H9 (cell line): ENCODE measurements at regions not wholly inside any gene's neighbourhood (a gene's known extent, or its start where the extent isn't known, plus 50 kb on each side); places are given as distances from the start of the nearest gene placed in this dataset.

Source experiments
- DNase-seq: peaks from one replicate; pipeline ENCODE4 v3.0.0-alpha.2; 2017
- H2AFZ ChIP-seq: one replicate; pipeline ENCODE4 v1.6.1; 2013; ENCODE audit warnings: mild to moderate bottlenecking, low read length, control low read depth, moderate library complexity
- H2AK5ac ChIP-seq: 2 replicates; pipeline ENCODE4 v1.6.1; 2013; ENCODE audit warnings: low read length, control low read depth, mixed read lengths; ENCODE audit not compliant: insufficient read length
- H2BK120ac ChIP-seq: one replicate; pipeline ENCODE4 v1.6.1; 2013; ENCODE audit warnings: low read depth, mild to moderate bottlenecking, low read length, control low read depth, inconsistent platforms; ENCODE audit not compliant: poor library complexity, severe bottlenecking
- H2BK12ac ChIP-seq: 2 replicates; pipeline ENCODE4 v1.6.1; 2013; ENCODE audit warnings: low read length, control low read depth, mixed read lengths, low read depth; ENCODE audit not compliant: insufficient read length
- H2BK15ac ChIP-seq: 2 replicates; pipeline ENCODE4 v1.6.1; 2013; ENCODE audit warnings: low read depth, low read length, control low read depth
- H2BK20ac ChIP-seq: one replicate; pipeline ENCODE4 v1.6.1; 2013; ENCODE audit warnings: low read depth, mild to moderate bottlenecking, low read length, control low read depth, inconsistent platforms; ENCODE audit not compliant: poor library complexity, severe bottlenecking
- H2BK5ac ChIP-seq: 2 replicates; pipeline ENCODE4 v1.6.1; 2013; ENCODE audit warnings: low read length, control low read depth, mixed read lengths; ENCODE audit not compliant: insufficient read length
- H3K14ac ChIP-seq: 2 replicates; pipeline ENCODE4 v1.6.1; 2013; ENCODE audit warnings: low read length, control low read depth; ENCODE audit not compliant: insufficient read depth
- H3K18ac ChIP-seq: 2 replicates; pipeline ENCODE4 v1.6.1; 2013; ENCODE audit warnings: low read depth, mild to moderate bottlenecking, mixed read lengths, low read length, control low read depth; ENCODE audit not compliant: insufficient read length
- H3K23ac ChIP-seq: 2 replicates; pipeline ENCODE4 v1.6.1; 2013; ENCODE audit warnings: low read length, control low read depth, mixed read lengths, low read depth; ENCODE audit not compliant: insufficient read length
- H3K23me2 ChIP-seq: 2 replicates; pipeline ENCODE4 v1.6.1; 2013; ENCODE audit warnings: low read depth, mild to moderate bottlenecking, mixed read lengths, low read length, control low read depth; ENCODE audit not compliant: insufficient read length, poor library complexity, severe bottlenecking
- H3K27ac ChIP-seq: 2 replicates; pipeline ENCODE4 v1.5.1; 2013; ENCODE audit warnings: low read length, control low read depth, mixed read lengths, low read depth; ENCODE audit not compliant: insufficient read length
- H3K27me3 ChIP-seq: 2 replicates; pipeline ENCODE4 v1.6.1; 2013; ENCODE audit warnings: low read length, control low read depth, inconsistent platforms; ENCODE audit not compliant: insufficient read depth
- H3K4ac ChIP-seq: 2 replicates; pipeline ENCODE4 v1.6.1; 2013; ENCODE audit warnings: low read depth, mild to moderate bottlenecking, control low read depth, inconsistent platforms, low read length, moderate library complexity
- H3K4me1 ChIP-seq: 2 replicates; pipeline ENCODE4 v1.6.1; 2013; ENCODE audit warnings: low read length, control low read depth, inconsistent platforms; ENCODE audit not compliant: insufficient read depth
- H3K4me2 ChIP-seq: 2 replicates; pipeline ENCODE4 v1.6.1; 2013; ENCODE audit warnings: low read length, control low read depth, mixed read lengths; ENCODE audit not compliant: insufficient read length, insufficient read depth
- H3K56ac ChIP-seq: 2 replicates; pipeline ENCODE4 v1.6.1; 2013; ENCODE audit warnings: low read depth, mild to moderate bottlenecking, mixed read lengths, low read length, control low read depth; ENCODE audit not compliant: insufficient read length
- H3K79me1 ChIP-seq: 2 replicates; pipeline ENCODE4 v1.6.1; 2013; ENCODE audit warnings: low read depth, mild to moderate bottlenecking, moderate library complexity, low read length, control low read depth, inconsistent platforms; ENCODE audit not compliant: insufficient read depth, poor library complexity, severe bottlenecking
- H3K79me2 ChIP-seq: 2 replicates; pipeline ENCODE4 v1.6.1; 2013; ENCODE audit warnings: low read length, control low read depth, inconsistent platforms; ENCODE audit not compliant: insufficient read depth
- H3K9ac ChIP-seq: 2 replicates; pipeline ENCODE4 v1.6.1; 2013; ENCODE audit warnings: low read length, control low read depth, mixed read lengths; ENCODE audit not compliant: insufficient read length; ENCODE audit errors: extremely low read depth
- H3K9me3 ChIP-seq: one replicate; pipeline ENCODE4 v1.6.1; 2013; ENCODE audit warnings: low read depth, low read length, inconsistent platforms; ENCODE audit not compliant: control insufficient read depth
- H3T11ph ChIP-seq: one replicate; pipeline ENCODE4 v1.6.1; 2013; ENCODE audit warnings: mild to moderate bottlenecking, low read length, control low read depth, inconsistent platforms
- H4K20me1 ChIP-seq: one replicate; pipeline ENCODE4 v1.6.1; 2013; ENCODE audit not compliant: control insufficient read depth, insufficient read length, insufficient read depth
- H4K5ac ChIP-seq: 2 replicates; pipeline ENCODE4 v1.6.1; 2013; ENCODE audit warnings: low read depth, mild to moderate bottlenecking, mixed read lengths, low read length, control low read depth; ENCODE audit not compliant: insufficient read length
- H4K8ac ChIP-seq: replicated peaks from 2 replicates; pipeline ENCODE4 v1.6.1; 2013; ENCODE audit warnings: low read length, control low read depth, mixed read lengths, low read depth; ENCODE audit not compliant: insufficient read length
- H4K91ac ChIP-seq: 2 replicates; pipeline ENCODE4 v1.6.1; 2013; ENCODE audit warnings: low read depth, mild to moderate bottlenecking, moderate library complexity, mixed read lengths, low read length, control low read depth; ENCODE audit not compliant: insufficient read length
- H3K27ac Mint-ChIP-seq, 3 experiments: 2 replicates in 2 of 3; 3 replicates in 1 of 3; pipeline ENCODE4 v1.8.0; 2020 to 2021; ENCODE audit warnings: mixed read lengths in 3 of 3, mild to moderate bottlenecking in 1 of 3, moderate library complexity in 1 of 3
- H3K27me3 Mint-ChIP-seq: 2 replicates; pipeline ENCODE4 v1.8.0; 2021; ENCODE audit warnings: low read depth, mild to moderate bottlenecking, moderate library complexity, mixed read lengths
- H3K36me3 Mint-ChIP-seq, 3 experiments: 2 replicates in 2 of 3; 3 replicates in 1 of 3; pipeline ENCODE4 v1.8.0; 2020 to 2021; ENCODE audit warnings: low read depth in 3 of 3, mixed read lengths in 3 of 3; ENCODE audit not compliant: insufficient read depth in 1 of 3
- H3K4me1 Mint-ChIP-seq, 2 experiments: 2 replicates each; pipeline ENCODE4 v1.8.0; 2020; ENCODE audit warnings: mixed read lengths in 2 of 2
- H3K4me3 Mint-ChIP-seq, 2 experiments: 2 replicates in 1 of 2; 3 replicates in 1 of 2; pipeline ENCODE4 v1.8.0; 2020 to 2021; ENCODE audit warnings: mild to moderate bottlenecking in 2 of 2, mixed read lengths in 2 of 2, moderate library complexity in 1 of 2
- H3K9me3 Mint-ChIP-seq, 2 experiments: 2 replicates in 1 of 2; 3 replicates in 1 of 2; pipeline ENCODE4 v1.8.0; 2020; ENCODE audit warnings: mild to moderate bottlenecking in 2 of 2, mixed read lengths in 2 of 2, moderate library complexity in 1 of 2
- CTCF ChIP-seq: fragments of 200-600 bp; sonication (generic); conservative IDR thresholded peaks from 3 replicates; pipeline ENCODE4 v1.8.0; 2021; ENCODE audit warnings: antibody characterized with exemption, mild to moderate bottlenecking
- WGBS: extraction: QIAGEN DNeasy Blood & Tissue Kit; methylation state at CpG from one replicate; pipeline ENCODE4 v1.1.7; 2013; ENCODE audit warnings: missing lambda C conversion rate, low lambda C conversion rate, mixed read lengths; ENCODE audit not compliant: insufficient read length; ENCODE audit errors: extremely low coverage; 5-methylcytosine and 5-hydroxymethylcytosine counted together

- Histone ChIP-seq H3K27ac (no peak overlapping the region), H4K8ac (no peak overlapping the region), H3K4me2 (no peak overlapping the region), H3K14ac (no peak overlapping the region), H3K9me3 (no peaks in the 10 kb centered on the region), H4K20me1 (no peaks in the 10 kb centered on the region), H2BK15ac (no peak overlapping the region), H3K56ac (no peak overlapping the region), H2BK5ac (no peak overlapping the region), H3K23me2 (no peaks in the 10 kb centered on the region), H3K23ac (no peak overlapping the region), H3K9ac (no peak overlapping the region), H3K4ac (no peak overlapping the region), H4K91ac (no peak overlapping the region), H2BK12ac (no peak overlapping the region), H2AFZ (no peak overlapping the region), H2AK5ac (no peak overlapping the region), H3K4me1 (peaks cover 2% of the 10 kb centered on the region; the same call in 1 of the 2 replicates), H3K18ac (no peak overlapping the region), H4K5ac (no peak overlapping the region), H3K27me3 (no peaks in the 10 kb centered on the region), H3T11ph (no peak overlapping the region), H3K79me1 (no peaks in the 10 kb centered on the region), H3K79me2 (no peaks in the 10 kb centered on the region), H2BK20ac (no peak overlapping the region), H2BK120ac (no peak overlapping the region)
- no peak for DNase-seq
- Mint-ChIP-seq H3K9me3 (peaks cover 23 to 27% of the 10 kb centered on the region in 2 experiments), H3K4me1 (peaks cover 18% of the 10 kb centered on the region in 2 experiments), H3K4me3 (no peak overlapping the region), H3K36me3 (peaks cover 10 to 23% (median 19%) of the 10 kb centered on the region in 3 experiments), H3K27me3 (no peaks in the 10 kb centered on the region; the same call in 1 of the 2 replicates), H3K27ac (no peak overlapping the region)
- no peak for TF ChIP-seq CTCF
- WGBS, result no CpG with 5 or more reads among the region's 2 CpGs
These were observed 109.4 kb downstream of the CARTPT start for GRCh38 chr5:71828291-71829040.
